ENCODE measurements at regions not wholly inside any gene's neighbourhood (a gene's known extent, or its start where the extent isn't known, plus 50 kb on each side); places are given as distances from the start of the nearest gene placed in this dataset.

DNA sequence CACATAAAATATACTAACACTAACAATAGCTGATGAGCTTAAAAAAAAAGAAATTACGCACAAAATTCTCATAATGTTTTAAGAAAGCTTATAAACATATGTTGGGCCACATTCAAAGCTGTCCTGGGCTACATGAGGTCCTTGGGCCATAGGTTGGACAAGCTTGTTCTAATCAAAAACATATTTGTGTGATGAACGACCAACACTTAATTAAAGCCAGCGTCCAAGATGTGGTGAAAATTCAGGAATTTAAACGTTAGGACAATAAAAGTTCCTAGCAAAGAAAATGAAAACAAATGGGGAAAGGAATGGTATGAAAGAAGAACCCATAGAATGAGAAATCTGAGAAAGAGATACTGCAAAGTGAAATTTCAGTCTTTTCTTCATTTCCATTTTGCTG lies 429.6 kb upstream of the DMAC1 start:
- H3K27me3 Mint-ChIP-seq (ENCODE audit: low read depth in 3 of 3) = peaks cover 0 to 2% (median 0%) of the 10 kb centered on the region in 3 donors
- H3K27ac Mint-ChIP-seq = no peak overlapping the region
- H3K4me1 Mint-ChIP-seq = no peaks in the 10 kb centered on the region

DNA sequence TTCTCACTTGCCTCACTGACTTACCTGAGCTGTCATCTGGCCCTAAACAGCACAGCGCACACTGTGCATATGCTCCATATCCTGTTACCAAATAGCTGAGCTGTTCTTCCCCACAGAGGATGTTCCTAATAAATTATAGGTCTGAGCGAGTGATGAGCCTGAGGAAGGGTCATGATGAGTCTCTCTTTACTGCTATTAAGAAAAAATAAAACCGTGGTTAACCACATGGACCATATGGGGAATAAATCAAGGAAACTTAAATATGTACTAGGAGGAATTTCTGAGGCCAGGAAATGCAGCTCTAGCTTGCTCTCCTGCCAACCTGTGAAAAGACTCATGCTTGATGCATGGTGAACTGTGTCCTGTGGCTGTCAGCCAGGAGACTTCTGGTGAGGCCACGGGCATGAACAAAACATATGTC lies 424.8 kb upstream of the DMAC1 start:
- Histone ChIP-seq H2AFZ (ENCODE audit: insufficient read depth, low read depth, low read length, poor library complexity, severe bottlenecking) (no peak overlapping the region), H3K79me2 (ENCODE audit: insufficient read depth, low read length) (no peaks in the 10 kb centered on the region), H3K9ac (ENCODE audit: insufficient read depth, low read length, poor library complexity, severe bottlenecking) (no peak overlapping the region), H3K4me1 (ENCODE audit: control insufficient read depth in 1 of 2, insufficient read depth in 2 of 2, low read length in 2 of 2) (no peaks in the 10 kb centered on the region), H4K20me1 (ENCODE audit: insufficient read depth, low read length) (no peaks in the 10 kb centered on the region), H3K27me3 (ENCODE audit: control insufficient read depth in 2 of 2, insufficient read depth in 2 of 2, low read length in 2 of 2) (no peaks in the 10 kb centered on the region), H3K4me2 (replicated peaks; ENCODE audit: extremely low read depth, low read length, poor library complexity, severe bottlenecking) (no peak overlapping the region), H3K9me3 (replicated peaks in 1 of 2; ENCODE audit: control insufficient read depth in 1 of 2, insufficient read depth in 1 of 2, low read length in 2 of 2) (no peaks in the 10 kb centered on the region), H3K27ac (ENCODE audit: low read depth in 1 of 2, low read length in 2 of 2) (no peak overlapping the region), H3K36me3 (replicated peaks in 1 of 2; ENCODE audit: control insufficient read depth in 1 of 2, insufficient read depth in 2 of 2, low read length in 2 of 2) (no peaks in the 10 kb centered on the region), H3K4me3 (replicated peaks in 1 of 3; ENCODE audit: low read depth in 2 of 3, low read length in 3 of 3) (no peak overlapping the region)
- H3K27me3 Mint-ChIP-seq (ENCODE audit: low read depth in 3 of 3) = no peaks in the 10 kb centered on the region
- no peak overlapping the region for H3K27ac Mint-ChIP-seq
- no peak overlapping the region for H3K4me3 Mint-ChIP-seq
- WGBS (ENCODE audit: insufficient coverage) = 0% methylated on average over 1 of the region's 4 CpGs
- H3K4me1 Mint-ChIP-seq = no peaks in the 10 kb centered on the region
- TF ChIP-seq CTCF (IDR thresholded peaks at IDR 0.05) = no peak
- intact Hi-C loops (cut with micrococcal nuclease) = no loop called here
- H3K36me3 Mint-ChIP-seq = no peaks in the 10 kb centered on the region
- H3K9me3 Mint-ChIP-seq = peaks cover 0 to 10% (median 0%) of the 10 kb centered on the region in 7 donors
- no peak for DNase-seq

More for the DNA sequence above, 429.6 kb upstream of the DMAC1 start:
- intact Hi-C loops (cut with micrococcal nuclease) = no loop called here
- no peaks in the 10 kb centered on the region for H3K36me3 ChIP-seq (replicated peaks in 1 of 2; ENCODE audit: control insufficient read depth in 1 of 2, insufficient read depth in 2 of 2, low read length in 2 of 2)
- H3K4me3 Mint-ChIP-seq = no peak overlapping the region
- no peak overlapping the region for H3K4me2 ChIP-seq (replicated peaks; ENCODE audit: extremely low read depth, low read length, poor library complexity, severe bottlenecking)
- no peaks in the 10 kb centered on the region for H3K9me3 ChIP-seq (replicated peaks in 1 of 2; ENCODE audit: control insufficient read depth in 1 of 2, insufficient read depth in 1 of 2, low read length in 2 of 2)
- no peaks in the 10 kb centered on the region for H3K36me3 Mint-ChIP-seq
- WGBS (ENCODE audit: insufficient coverage) = 100% methylated on average over 3 of the region's 4 CpGs
- no peaks in the 10 kb centered on the region for H3K4me1 ChIP-seq (ENCODE audit: control insufficient read depth in 1 of 2, insufficient read depth in 2 of 2, low read length in 2 of 2)
- H3K79me2 ChIP-seq (ENCODE audit: insufficient read depth, low read length) = no peaks in the 10 kb centered on the region
- H3K9me3 Mint-ChIP-seq = peaks cover 0 to 6% (median under 1%) of the 10 kb centered on the region in 7 donors
- H3K9ac ChIP-seq (ENCODE audit: insufficient read depth, low read length, poor library complexity, severe bottlenecking) = no peak overlapping the region
- TF ChIP-seq CTCF (IDR thresholded peaks at IDR 0.05) = no peak
- no peak overlapping the region for H3K4me3 ChIP-seq (replicated peaks in 1 of 3; ENCODE audit: low read depth in 2 of 3, low read length in 3 of 3)
- H3K27ac ChIP-seq (ENCODE audit: low read depth in 1 of 2, low read length in 2 of 2) = no peak overlapping the region
- no peak for DNase-seq
- H2AFZ ChIP-seq (ENCODE audit: insufficient read depth, low read depth, low read length, poor library complexity, severe bottlenecking) = no peak overlapping the region
- H3K27me3 ChIP-seq (ENCODE audit: control insufficient read depth in 2 of 2, insufficient read depth in 2 of 2, low read length in 2 of 2) = no peaks in the 10 kb centered on the region
- no peaks in the 10 kb centered on the region for H4K20me1 ChIP-seq (ENCODE audit: insufficient read depth, low read length)
